ENCODE measurements at regions not wholly inside any gene's neighbourhood (a gene's known extent, or its start where the extent isn't known, plus 50 kb on each side); places are given as distances from the start of the nearest gene placed in this dataset.

DNA sequence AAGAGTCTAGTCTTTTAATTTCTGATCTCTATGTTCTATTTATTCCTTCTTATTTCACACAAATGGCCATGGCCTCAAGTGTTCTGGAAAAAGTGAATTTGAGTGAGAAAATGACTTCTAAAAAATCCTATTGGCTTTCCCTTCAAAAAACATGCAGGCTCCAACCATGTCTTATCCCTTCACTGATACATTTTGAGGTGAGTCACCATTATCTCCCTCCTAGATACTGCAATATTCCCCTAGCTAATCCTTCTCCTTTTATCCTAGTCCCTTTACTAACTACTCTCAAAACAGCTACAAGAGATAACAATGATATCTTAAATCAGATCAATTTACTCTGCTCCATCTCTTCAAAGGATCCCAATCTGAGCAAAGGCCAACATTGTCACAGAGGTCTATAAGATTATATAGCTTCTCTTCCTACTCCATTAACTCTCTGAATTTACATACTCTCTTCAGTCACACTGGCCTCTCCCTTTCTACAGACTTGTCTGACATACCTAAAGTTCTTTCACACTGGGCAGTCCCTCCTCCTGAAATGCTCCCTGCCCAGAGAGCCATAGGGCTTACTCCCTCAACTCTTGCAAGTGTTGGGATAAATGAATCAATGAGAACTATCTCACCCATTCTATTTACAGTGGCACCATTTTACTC, 129.2 kb downstream of the TENT5A start (continued):
- TF ChIP-seq, protein P1, sequence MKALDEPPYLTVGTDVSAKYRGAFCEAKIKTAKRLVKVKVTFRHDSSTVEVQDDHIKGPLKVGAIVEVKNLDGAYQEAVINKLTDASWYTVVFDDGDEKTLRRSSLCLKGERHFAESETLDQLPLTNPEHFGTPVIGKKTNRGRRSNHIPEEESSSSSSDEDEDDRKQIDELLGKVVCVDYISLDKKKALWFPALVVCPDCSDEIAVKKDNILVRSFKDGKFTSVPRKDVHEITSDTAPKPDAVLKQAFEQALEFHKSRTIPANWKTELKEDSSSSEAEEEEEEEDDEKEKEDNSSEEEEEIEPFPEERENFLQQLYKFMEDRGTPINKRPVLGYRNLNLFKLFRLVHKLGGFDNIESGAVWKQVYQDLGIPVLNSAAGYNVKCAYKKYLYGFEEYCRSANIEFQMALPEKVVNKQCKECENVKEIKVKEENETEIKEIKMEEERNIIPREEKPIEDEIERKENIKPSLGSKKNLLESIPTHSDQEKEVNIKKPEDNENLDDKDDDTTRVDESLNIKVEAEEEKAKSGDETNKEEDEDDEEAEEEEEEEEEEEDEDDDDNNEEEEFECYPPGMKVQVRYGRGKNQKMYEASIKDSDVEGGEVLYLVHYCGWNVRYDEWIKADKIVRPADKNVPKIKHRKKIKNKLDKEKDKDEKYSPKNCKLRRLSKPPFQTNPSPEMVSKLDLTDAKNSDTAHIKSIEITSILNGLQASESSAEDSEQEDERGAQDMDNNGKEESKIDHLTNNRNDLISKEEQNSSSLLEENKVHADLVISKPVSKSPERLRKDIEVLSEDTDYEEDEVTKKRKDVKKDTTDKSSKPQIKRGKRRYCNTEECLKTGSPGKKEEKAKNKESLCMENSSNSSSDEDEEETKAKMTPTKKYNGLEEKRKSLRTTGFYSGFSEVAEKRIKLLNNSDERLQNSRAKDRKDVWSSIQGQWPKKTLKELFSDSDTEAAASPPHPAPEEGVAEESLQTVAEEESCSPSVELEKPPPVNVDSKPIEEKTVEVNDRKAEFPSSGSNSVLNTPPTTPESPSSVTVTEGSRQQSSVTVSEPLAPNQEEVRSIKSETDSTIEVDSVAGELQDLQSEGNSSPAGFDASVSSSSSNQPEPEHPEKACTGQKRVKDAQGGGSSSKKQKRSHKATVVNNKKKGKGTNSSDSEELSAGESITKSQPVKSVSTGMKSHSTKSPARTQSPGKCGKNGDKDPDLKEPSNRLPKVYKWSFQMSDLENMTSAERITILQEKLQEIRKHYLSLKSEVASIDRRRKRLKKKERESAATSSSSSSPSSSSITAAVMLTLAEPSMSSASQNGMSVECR (CRISPR knock-in tag; IDR thresholded peaks at IDR 0.05; ENCODE audit: borderline replicate concordance), result no peak
- TF ChIP-seq ZBTB21 (CRISPR knock-in tag; IDR thresholded peaks at IDR 0.05; ENCODE audit: borderline replicate concordance) (no peak), SMAD4 (CRISPR knock-in tag; IDR thresholded peaks at IDR 0.05) (no peak)
- TF ChIP-seq, protein P2, sequence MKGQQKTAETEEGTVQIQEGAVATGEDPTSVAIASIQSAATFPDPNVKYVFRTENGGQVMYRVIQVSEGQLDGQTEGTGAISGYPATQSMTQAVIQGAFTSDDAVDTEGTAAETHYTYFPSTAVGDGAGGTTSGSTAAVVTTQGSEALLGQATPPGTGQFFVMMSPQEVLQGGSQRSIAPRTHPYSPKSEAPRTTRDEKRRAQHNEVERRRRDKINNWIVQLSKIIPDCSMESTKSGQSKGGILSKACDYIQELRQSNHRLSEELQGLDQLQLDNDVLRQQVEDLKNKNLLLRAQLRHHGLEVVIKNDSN (CRISPR knock-in tag; IDR thresholded peaks at IDR 0.05), result no peak
- TF ChIP-seq, protein P3, sequence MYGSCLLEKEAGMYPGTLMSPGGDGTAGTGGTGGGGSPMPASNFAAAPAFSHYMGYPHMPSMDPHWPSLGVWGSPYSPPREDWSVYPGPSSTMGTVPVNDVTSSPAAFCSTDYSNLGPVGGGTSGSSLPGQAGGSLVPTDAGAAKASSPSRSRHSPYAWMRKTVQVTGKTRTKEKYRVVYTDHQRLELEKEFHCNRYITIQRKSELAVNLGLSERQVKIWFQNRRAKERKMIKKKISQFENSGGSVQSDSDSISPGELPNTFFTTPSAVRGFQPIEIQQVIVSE (CRISPR knock-in tag; IDR thresholded peaks at IDR 0.05; ENCODE audit: borderline replicate concordance), result no peak

DNA sequence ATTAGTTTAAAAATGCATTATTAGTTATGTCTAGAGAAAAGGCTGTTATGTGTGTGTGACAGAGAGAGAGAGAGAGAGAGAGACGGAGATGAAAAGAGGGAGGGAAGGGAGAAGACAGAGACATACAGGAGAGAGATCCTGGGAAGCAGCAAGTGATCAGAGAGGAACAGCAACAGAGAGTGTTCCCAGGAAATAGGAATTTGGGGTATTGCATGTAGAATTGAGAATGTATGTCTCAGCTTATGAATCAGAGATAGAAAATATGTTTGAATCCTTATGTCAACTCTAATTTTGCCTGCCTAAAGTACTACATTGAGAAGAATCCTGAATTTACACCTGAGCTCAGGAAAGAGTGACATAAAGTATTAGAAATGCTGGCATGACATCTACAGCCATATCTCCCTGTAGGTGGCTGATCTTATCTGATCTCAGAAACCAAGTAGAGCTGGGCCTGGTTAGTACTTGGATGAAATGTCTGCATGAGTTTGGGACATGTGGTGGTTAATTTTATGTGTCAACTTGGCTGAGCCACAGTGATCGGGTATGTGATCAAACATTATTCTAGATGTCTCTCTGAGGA, 130.6 kb downstream of the TENT5A start:
- Mint-ChIP-seq H3K4me1 (no peaks in the 10 kb centered on the region), H3K36me3 (no peaks in the 10 kb centered on the region), H3K4me3 (no peak overlapping the region), H3K27ac (no peak overlapping the region), H3K9me3 (no peaks in the 10 kb centered on the region), H3K27me3 (ENCODE audit: low read depth) (no peaks in the 10 kb centered on the region)
- ATAC-seq, result no peak
- DNase-seq (ENCODE audit: low spot score), result no peak
- POLR2A ChIA-PET, result no interaction called here
- CTCF ChIA-PET, result no interaction called here
- TF ChIP-seq, protein P4, sequence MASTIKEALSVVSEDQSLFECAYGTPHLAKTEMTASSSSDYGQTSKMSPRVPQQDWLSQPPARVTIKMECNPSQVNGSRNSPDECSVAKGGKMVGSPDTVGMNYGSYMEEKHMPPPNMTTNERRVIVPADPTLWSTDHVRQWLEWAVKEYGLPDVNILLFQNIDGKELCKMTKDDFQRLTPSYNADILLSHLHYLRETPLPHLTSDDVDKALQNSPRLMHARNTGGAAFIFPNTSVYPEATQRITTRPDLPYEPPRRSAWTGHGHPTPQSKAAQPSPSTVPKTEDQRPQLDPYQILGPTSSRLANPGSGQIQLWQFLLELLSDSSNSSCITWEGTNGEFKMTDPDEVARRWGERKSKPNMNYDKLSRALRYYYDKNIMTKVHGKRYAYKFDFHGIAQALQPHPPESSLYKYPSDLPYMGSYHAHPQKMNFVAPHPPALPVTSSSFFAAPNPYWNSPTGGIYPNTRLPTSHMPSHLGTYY (CRISPR knock-in tag; IDR thresholded peaks at IDR 0.05), result no peak
- TF ChIP-seq TEAD1 (CRISPR knock-in tag; IDR thresholded peaks at IDR 0.05) (no peak), HMGA2 (CRISPR knock-in tag; IDR thresholded peaks at IDR 0.05) (no peak), ZNF423 (CRISPR knock-in tag; IDR thresholded peaks at IDR 0.05) (no peak), KAT7 (CRISPR knock-in tag; IDR thresholded peaks at IDR 0.05; ENCODE audit: borderline replicate concordance) (no peak), NR1H2 (CRISPR knock-in tag; IDR thresholded peaks at IDR 0.05) (no peak)
- TF ChIP-seq, protein P5, sequence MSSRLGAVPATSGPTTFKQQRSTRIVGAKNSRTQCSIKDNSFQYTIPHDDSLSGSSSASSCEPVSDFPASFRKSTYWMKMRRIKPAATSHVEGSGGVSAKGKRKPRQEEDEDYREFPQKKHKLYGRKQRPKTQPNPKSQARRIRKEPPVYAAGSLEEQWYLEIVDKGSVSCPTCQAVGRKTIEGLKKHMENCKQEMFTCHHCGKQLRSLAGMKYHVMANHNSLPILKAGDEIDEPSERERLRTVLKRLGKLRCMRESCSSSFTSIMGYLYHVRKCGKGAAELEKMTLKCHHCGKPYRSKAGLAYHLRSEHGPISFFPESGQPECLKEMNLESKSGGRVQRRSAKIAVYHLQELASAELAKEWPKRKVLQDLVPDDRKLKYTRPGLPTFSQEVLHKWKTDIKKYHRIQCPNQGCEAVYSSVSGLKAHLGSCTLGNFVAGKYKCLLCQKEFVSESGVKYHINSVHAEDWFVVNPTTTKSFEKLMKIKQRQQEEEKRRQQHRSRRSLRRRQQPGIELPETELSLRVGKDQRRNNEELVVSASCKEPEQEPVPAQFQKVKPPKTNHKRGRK (CRISPR knock-in tag; IDR thresholded peaks at IDR 0.05; ENCODE audit: borderline replicate concordance), result no peak
- TF ChIP-seq, protein P6, sequence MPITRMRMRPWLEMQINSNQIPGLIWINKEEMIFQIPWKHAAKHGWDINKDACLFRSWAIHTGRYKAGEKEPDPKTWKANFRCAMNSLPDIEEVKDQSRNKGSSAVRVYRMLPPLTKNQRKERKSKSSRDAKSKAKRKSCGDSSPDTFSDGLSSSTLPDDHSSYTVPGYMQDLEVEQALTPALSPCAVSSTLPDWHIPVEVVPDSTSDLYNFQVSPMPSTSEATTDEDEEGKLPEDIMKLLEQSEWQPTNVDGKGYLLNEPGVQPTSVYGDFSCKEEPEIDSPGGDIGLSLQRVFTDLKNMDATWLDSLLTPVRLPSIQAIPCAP (CRISPR knock-in tag; IDR thresholded peaks at IDR 0.05), result no peak
- TF ChIP-seq, protein P3 (CRISPR knock-in tag; IDR thresholded peaks at IDR 0.05; ENCODE audit: borderline replicate concordance), result no peak
- TF ChIP-seq, protein P7, sequence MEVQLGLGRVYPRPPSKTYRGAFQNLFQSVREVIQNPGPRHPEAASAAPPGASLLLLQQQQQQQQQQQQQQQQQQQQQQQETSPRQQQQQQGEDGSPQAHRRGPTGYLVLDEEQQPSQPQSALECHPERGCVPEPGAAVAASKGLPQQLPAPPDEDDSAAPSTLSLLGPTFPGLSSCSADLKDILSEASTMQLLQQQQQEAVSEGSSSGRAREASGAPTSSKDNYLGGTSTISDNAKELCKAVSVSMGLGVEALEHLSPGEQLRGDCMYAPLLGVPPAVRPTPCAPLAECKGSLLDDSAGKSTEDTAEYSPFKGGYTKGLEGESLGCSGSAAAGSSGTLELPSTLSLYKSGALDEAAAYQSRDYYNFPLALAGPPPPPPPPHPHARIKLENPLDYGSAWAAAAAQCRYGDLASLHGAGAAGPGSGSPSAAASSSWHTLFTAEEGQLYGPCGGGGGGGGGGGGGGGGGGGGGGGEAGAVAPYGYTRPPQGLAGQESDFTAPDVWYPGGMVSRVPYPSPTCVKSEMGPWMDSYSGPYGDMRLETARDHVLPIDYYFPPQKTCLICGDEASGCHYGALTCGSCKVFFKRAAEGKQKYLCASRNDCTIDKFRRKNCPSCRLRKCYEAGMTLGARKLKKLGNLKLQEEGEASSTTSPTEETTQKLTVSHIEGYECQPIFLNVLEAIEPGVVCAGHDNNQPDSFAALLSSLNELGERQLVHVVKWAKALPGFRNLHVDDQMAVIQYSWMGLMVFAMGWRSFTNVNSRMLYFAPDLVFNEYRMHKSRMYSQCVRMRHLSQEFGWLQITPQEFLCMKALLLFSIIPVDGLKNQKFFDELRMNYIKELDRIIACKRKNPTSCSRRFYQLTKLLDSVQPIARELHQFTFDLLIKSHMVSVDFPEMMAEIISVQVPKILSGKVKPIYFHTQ (CRISPR knock-in tag; IDR thresholded peaks at IDR 0.05), result no peak
- TF ChIP-seq, protein P8, sequence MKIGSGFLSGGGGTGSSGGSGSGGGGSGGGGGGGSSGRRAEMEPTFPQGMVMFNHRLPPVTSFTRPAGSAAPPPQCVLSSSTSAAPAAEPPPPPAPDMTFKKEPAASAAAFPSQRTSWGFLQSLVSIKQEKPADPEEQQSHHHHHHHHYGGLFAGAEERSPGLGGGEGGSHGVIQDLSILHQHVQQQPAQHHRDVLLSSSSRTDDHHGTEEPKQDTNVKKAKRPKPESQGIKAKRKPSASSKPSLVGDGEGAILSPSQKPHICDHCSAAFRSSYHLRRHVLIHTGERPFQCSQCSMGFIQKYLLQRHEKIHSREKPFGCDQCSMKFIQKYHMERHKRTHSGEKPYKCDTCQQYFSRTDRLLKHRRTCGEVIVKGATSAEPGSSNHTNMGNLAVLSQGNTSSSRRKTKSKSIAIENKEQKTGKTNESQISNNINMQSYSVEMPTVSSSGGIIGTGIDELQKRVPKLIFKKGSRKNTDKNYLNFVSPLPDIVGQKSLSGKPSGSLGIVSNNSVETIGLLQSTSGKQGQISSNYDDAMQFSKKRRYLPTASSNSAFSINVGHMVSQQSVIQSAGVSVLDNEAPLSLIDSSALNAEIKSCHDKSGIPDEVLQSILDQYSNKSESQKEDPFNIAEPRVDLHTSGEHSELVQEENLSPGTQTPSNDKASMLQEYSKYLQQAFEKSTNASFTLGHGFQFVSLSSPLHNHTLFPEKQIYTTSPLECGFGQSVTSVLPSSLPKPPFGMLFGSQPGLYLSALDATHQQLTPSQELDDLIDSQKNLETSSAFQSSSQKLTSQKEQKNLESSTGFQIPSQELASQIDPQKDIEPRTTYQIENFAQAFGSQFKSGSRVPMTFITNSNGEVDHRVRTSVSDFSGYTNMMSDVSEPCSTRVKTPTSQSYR (CRISPR knock-in tag; IDR thresholded peaks at IDR 0.05), result no peak
- TF ChIP-seq, protein P9, sequence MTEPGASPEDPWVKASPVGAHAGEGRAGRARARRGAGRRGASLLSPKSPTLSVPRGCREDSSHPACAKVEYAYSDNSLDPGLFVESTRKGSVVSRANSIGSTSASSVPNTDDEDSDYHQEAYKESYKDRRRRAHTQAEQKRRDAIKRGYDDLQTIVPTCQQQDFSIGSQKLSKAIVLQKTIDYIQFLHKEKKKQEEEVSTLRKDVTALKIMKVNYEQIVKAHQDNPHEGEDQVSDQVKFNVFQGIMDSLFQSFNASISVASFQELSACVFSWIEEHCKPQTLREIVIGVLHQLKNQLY (CRISPR knock-in tag; IDR thresholded peaks at IDR 0.05), result no peak

Data from WTC11 (cell line).